Astrocyte (in vitro differentiated cells and primary cell): ENCODE measurements at regions not wholly inside any gene's neighbourhood (a gene's known extent, or its start where the extent isn't known, plus 50 kb on each side); places are given as distances from the start of the nearest gene placed in this dataset.
A peak's percentile ranks its signal among the peaks of the same experiment; 100 is the strongest.

Source experiments
- DNase-seq: peaks from one replicate; pipeline ENCODE4 v3.0.0-alpha.2; 2010; ENCODE audit warnings: low read depth
- FAIRE-seq: peaks from 2 replicates; lab custom pipeline; 2011; peaks lifted over from hg19 to GRCh38; lab: Jason Lieb, UNC
- H2AFZ ChIP-seq: 2 replicates; pipeline ENCODE4 v1.6.0; 2012; ENCODE audit warnings: low read depth, low read length, inconsistent platforms
- H3K27ac ChIP-seq: 2 replicates; pipeline ENCODE4 v1.5.1; 2011; ENCODE audit warnings: low read depth, low read length, inconsistent platforms
- H3K27me3 ChIP-seq: 2 replicates; pipeline ENCODE4 v1.6.0; 2011; ENCODE audit warnings: low read length, inconsistent platforms; ENCODE audit not compliant: insufficient read depth
- H3K36me3 ChIP-seq: 2 replicates; pipeline ENCODE4 v1.5.1; 2011; ENCODE audit warnings: low read length, inconsistent platforms; ENCODE audit not compliant: insufficient read depth
- H3K4me1 ChIP-seq: 2 replicates; pipeline ENCODE4 v1.5.1; 2011; ENCODE audit warnings: low read length, inconsistent platforms; ENCODE audit not compliant: insufficient read depth
- H3K4me2 ChIP-seq: 2 replicates; pipeline ENCODE4 v1.6.0; 2012; ENCODE audit warnings: low read length, inconsistent platforms
- H3K4me3 ChIP-seq: 2 replicates; pipeline ENCODE4 v1.5.1; 2011; ENCODE audit warnings: low read depth, mild to moderate bottlenecking, low read length, inconsistent platforms; ENCODE audit not compliant: insufficient read depth
- H3K79me2 ChIP-seq: 2 replicates; pipeline ENCODE4 v1.6.0; 2012; ENCODE audit warnings: mild to moderate bottlenecking, low read length, inconsistent platforms; ENCODE audit not compliant: insufficient read depth
- H3K9ac ChIP-seq: 2 replicates; pipeline ENCODE4 v1.6.0; 2012; ENCODE audit warnings: mild to moderate bottlenecking, low read length, inconsistent platforms
- H3K9me3 ChIP-seq: 2 replicates; pipeline ENCODE4 v1.5.1; 2012; ENCODE audit warnings: low read depth, mild to moderate bottlenecking, low read length, inconsistent platforms; ENCODE audit not compliant: insufficient read depth
- H4K20me1 ChIP-seq: 2 replicates; pipeline ENCODE4 v1.6.0; 2012; ENCODE audit warnings: low read length, inconsistent platforms; ENCODE audit not compliant: insufficient read depth
- H3K27ac Mint-ChIP-seq: one replicate; pipeline ENCODE4 v1.8.0; 2021; ENCODE audit warnings: mild to moderate bottlenecking, mixed read lengths; ENCODE audit not compliant: unreplicated experiment
- H3K27me3 Mint-ChIP-seq: one replicate; pipeline ENCODE4 v1.8.0; 2021; ENCODE audit warnings: low read depth, mixed read lengths; ENCODE audit not compliant: unreplicated experiment
- H3K36me3 Mint-ChIP-seq: one replicate; pipeline ENCODE4 v1.8.0; 2021; ENCODE audit warnings: low read depth, mixed read lengths; ENCODE audit not compliant: unreplicated experiment
- H3K4me1 Mint-ChIP-seq: one replicate; pipeline ENCODE4 v1.8.0; 2021; ENCODE audit warnings: low read depth, mixed read lengths; ENCODE audit not compliant: unreplicated experiment
- H3K4me3 Mint-ChIP-seq: one replicate; pipeline ENCODE4 v1.8.0; 2021; ENCODE audit warnings: mild to moderate bottlenecking, moderate library complexity, mixed read lengths; ENCODE audit not compliant: unreplicated experiment
- H3K9me3 Mint-ChIP-seq: one replicate; pipeline ENCODE4 v1.8.0; 2021; ENCODE audit warnings: mild to moderate bottlenecking, mixed read lengths; ENCODE audit not compliant: unreplicated experiment
- CTCF ChIP-seq: IDR thresholded peaks from 2 replicates; pipeline ENCODE4 v1.5.1; 2011; ENCODE audit warnings: low read depth, mild to moderate bottlenecking, inconsistent platforms, low read length, moderate library complexity; ENCODE audit not compliant: insufficient read depth
- EZH2 ChIP-seq: IDR thresholded peaks from 2 replicates; pipeline ENCODE4 v1.6.1; 2012; ENCODE audit warnings: mild to moderate bottlenecking, low read length, inconsistent platforms; ENCODE audit not compliant: insufficient read depth

GRCh38 chr11:97905671-97906070 lies 1115.1 kb upstream of the CNTN5 start:
- DNase-seq (no peak), FAIRE-seq (no peak)
- Histone ChIP-seq H3K27ac (no peak overlapping the region), H2AFZ (no peak overlapping the region), H3K4me3 (no peak overlapping the region), H4K20me1 (no peaks in the 10 kb centered on the region), H3K4me2 (no peak overlapping the region), H3K27me3 (no peaks in the 10 kb centered on the region), H3K4me1 (peaks cover 6% of the 10 kb centered on the region), H3K79me2 (no peaks in the 10 kb centered on the region), H3K9ac (no peak overlapping the region), H3K9me3 (no peaks in the 10 kb centered on the region), H3K36me3 (no peaks in the 10 kb centered on the region)
- Mint-ChIP-seq H3K4me1 (peaks cover 5% of the 10 kb centered on the region), H3K27me3 (no peaks in the 10 kb centered on the region), H3K4me3 (no peak overlapping the region), H3K9me3 (no peaks in the 10 kb centered on the region), H3K27ac (no peak overlapping the region), H3K36me3 (no peaks in the 10 kb centered on the region)
- TF ChIP-seq EZH2 = no peak
- TF ChIP-seq CTCF = no peak

GRCh38 chr11:97908354-97908753 lies 1112.4 kb upstream of the CNTN5 start:
- Histone ChIP-seq H2AFZ (no peak overlapping the region), H3K27ac (no peak overlapping the region), H3K4me2 (no peak overlapping the region), H3K36me3 (no peaks in the 10 kb centered on the region), H3K9ac (no peak overlapping the region), H3K27me3 (no peaks in the 10 kb centered on the region), H3K79me2 (no peaks in the 10 kb centered on the region), H3K4me1 (peaks cover 6% of the 10 kb centered on the region), H3K4me3 (no peak overlapping the region), H3K9me3 (no peaks in the 10 kb centered on the region), H4K20me1 (no peaks in the 10 kb centered on the region)
- H3K27me3 Mint-ChIP-seq = no peaks in the 10 kb centered on the region
- DNase-seq (no peak), FAIRE-seq (no peak)
- no peak overlapping the region for H3K4me3 Mint-ChIP-seq
- no peaks in the 10 kb centered on the region for H3K36me3 Mint-ChIP-seq
- TF ChIP-seq CTCF (no peak), EZH2 (no peak)
- H3K4me1 Mint-ChIP-seq = peaks cover 5% of the 10 kb centered on the region
- no peaks in the 10 kb centered on the region for H3K9me3 Mint-ChIP-seq
- no peak overlapping the region for H3K27ac Mint-ChIP-seq

- Histone ChIP-seq H4K20me1 (no peaks in the 10 kb centered on the region), H3K4me2 (peak overlapping the region; percentile 57), H3K79me2 (no peaks in the 10 kb centered on the region), H2AFZ (no peak overlapping the region), H3K4me1 (peaks cover 6% of the 10 kb centered on the region), H3K9ac (no peak overlapping the region), H3K9me3 (no peaks in the 10 kb centered on the region), H3K36me3 (no peaks in the 10 kb centered on the region), H3K27ac (no peak overlapping the region), H3K4me3 (no peak overlapping the region), H3K27me3 (no peaks in the 10 kb centered on the region)
- no peaks in the 10 kb centered on the region for H3K9me3 Mint-ChIP-seq
- no peak overlapping the region for H3K27ac Mint-ChIP-seq
- no peak for FAIRE-seq
- peaks cover 5% of the 10 kb centered on the region for H3K4me1 Mint-ChIP-seq
- H3K36me3 Mint-ChIP-seq = no peaks in the 10 kb centered on the region
- H3K4me3 Mint-ChIP-seq = no peak overlapping the region
- H3K27me3 Mint-ChIP-seq = no peaks in the 10 kb centered on the region
- DNase-seq = peak; percentile 81
- TF ChIP-seq EZH2 (no peak), CTCF (no peak)
Measured at GRCh38 chr11:97909614-97910399, 1110.9 kb upstream of the CNTN5 start.
